ENCODE measurements at regions not wholly inside any gene's neighbourhood (a gene's known extent, or its start where the extent isn't known, plus 50 kb on each side); places are given as distances from the start of the nearest gene placed in this dataset.

- DNase-seq (ENCODE audit: low read depth in 2 of 2), result no peak
Observed at GRCh38 chr3:195011231-195011834, 259.6 kb downstream of the XXYLT1 start.

DNA sequence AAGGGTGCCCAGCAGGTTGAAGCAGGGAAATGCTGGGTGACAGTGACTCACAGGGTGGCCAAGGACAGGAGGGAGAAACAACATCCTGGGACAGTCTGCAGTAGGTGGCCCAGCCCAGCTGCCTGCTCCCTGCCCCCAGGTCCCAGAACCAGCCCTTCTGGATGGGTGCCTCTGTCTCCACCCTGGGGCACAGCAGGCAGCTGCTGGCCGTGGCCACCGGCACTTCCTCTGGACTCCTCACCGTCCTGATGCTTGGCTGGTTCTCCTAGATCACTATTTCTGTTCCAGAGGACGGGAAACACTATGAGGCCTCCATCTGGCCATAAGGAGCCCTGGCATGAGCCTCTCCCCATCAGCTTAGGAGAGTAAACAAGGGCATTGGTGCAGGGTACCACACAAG lies 258.9 kb downstream of the XXYLT1 start:
- DNase-seq (ENCODE audit: low read depth in 2 of 2), result no peak

DNA sequence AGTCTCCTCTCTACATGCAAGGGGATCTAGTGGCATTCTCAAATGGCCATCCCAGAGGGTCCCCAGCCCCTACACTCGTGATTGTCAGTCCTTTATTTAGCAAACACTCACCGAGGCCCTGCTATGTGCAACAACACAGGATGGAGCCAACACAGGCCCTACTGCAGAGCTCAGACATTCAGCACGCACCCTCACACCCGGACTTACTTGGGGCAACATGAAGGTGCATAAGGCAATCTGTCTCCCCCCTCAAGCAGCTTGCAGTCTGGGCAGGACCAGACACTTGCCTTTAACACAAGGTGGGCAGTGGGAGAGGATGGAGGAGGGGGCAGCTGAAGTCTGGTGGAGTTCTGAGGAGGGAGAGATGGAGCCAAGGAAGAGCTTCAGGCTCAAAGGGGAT lies 258.4 kb downstream of the XXYLT1 start:
- no peak for DNase-seq (ENCODE audit: low read depth in 2 of 2)

GRCh38 chr3:195013411-195014361 lies 257.3 kb downstream of the XXYLT1 start:
- no peak for DNase-seq (ENCODE audit: low read depth in 2 of 2)

GRCh38 chr3:195015021-195015420 lies 255.9 kb downstream of the XXYLT1 start:
- no peak for DNase-seq (ENCODE audit: low read depth in 2 of 2)

- no peak for DNase-seq (ENCODE audit: low read depth in 2 of 2)
Observed at GRCh38 chr3:195017151-195017550, 253.8 kb downstream of the XXYLT1 start.

Measured in stimulated activated CD4-positive, alpha-beta T cell treated with anti-CD3 and anti-CD28 coated beads, Interleukin-4, amount 100 ng/mL, for 48 hours (primary cell).